Erythroblast (primary cell): ENCODE measurements at regions not wholly inside any gene's neighbourhood (a gene's known extent, or its start where the extent isn't known, plus 50 kb on each side); places are given as distances from the start of the nearest gene placed in this dataset.

ENCODE experiments used
- DNase-seq, 2 experiments: peaks; one replicate each; lab custom pipeline; 2025; lab: John Stamatoyannopoulos, UW
- GATA1 ChIP-seq: IDR thresholded peaks from 2 replicates; pipeline ENCODE4 v1.6.1; 2011; ENCODE audit warnings: low read depth, mild to moderate bottlenecking, control low read depth, low read length, moderate library complexity
- POLR2A ChIP-seq: IDR thresholded peaks from 2 replicates; pipeline ENCODE4 v1.6.1; 2011; ENCODE audit warnings: mild to moderate bottlenecking, low read length

DNA sequence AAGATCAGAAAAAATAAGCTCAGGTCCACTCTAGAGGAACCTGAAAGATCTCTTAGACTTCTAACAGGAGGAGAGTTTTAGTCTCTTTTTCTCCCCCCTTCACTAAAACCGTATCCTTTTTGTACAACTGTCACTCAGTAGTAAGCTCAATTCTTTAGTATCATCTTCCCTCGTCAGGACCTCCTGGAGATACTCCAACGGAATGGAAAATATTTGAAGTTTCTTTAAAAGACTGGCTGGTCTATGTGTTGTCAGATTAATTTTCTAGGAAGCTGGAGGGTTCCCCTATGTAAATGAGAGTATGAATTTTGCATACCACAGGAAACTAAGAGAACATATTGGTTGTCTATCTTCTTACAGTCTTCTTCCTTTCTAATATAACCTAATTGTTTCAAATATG, 747.7 kb upstream of the CBLB start:
- DNase-seq, result no peak
- TF ChIP-seq POLR2A, result no peak
- TF ChIP-seq GATA1, result no peak

DNA sequence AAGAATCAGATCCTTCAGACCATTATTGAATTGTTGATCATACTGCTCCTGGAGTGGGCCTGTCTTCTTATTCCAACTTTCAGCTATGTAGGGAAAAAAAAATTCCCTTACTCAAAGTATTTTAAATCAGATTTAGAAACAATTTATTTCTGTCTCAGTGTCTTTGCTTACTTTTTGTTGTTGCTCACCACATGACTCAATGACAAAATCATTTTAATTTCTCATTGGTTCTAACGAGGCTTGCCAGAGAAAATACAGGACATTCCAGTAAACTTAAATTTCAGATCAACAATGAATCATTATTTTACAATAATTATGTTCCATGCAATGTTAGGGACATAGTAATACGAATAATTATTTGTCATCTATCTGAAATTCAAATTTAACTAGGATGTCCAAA, 748.5 kb upstream of the CBLB start:
- TF ChIP-seq GATA1 (no peak), POLR2A (no peak)
- no peak for DNase-seq

DNA sequence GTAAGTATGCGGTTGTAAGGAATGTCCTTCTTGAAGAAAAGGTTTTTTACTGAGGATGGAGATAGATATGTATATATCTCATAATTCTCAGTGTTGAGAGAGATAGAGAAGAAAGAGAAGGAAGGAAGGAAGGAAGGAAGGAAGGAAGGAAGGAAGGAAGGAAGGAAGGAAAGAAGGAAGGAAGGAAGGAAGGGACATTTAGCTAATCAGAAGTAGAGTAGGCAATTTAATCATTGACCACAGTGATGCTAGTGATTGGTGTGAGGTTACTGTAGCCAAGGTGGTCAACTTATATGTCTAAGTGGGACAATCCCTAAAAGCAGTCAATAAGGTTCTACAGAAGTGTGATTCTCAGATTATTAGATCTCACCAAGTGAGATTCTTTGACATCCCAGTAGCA, 751.8 kb upstream of the CBLB start:
- TF ChIP-seq POLR2A (no peak), GATA1 (no peak)
- no peak for DNase-seq

DNA sequence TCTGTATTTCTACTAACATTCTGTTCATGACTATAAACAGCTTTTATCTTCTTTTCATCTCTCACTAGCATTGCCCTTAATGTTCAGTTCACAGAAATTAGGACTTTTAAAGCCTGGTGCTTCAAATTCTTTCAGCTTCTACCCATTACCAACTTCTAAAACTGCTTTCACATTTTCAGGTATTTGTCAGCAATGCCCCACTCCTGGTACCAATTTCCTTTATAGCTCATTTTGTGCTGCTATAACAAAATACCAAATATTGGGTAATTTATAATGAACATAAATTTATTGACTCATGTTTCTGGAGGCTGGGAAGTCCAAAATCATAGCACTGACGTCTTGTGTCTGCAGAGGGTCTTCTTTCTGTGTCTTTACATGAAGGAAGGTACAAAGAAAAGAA, 753.1 kb upstream of the CCDC54 start:
- DNase-seq, result no peak
- TF ChIP-seq POLR2A, result no peak
- no peak for TF ChIP-seq GATA1

DNA sequence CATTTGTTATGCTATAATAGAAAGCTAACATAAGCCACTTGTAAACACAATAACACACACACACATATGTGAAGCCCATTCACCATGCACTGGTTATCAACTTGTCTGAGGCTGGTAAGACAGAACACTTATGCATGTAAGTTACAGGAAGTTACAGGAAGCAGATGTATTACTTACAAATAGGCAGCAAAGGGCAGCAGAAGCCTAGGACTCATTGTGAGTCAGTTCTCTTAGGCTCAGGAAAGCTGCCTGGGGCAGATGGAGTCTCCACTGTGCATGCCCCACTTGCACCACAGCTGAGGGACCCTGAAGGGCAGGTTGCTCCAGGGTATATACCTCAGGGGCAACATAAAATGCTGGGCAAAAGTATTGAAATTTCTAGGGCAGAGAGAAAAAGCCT, 748.8 kb upstream of the CCDC54 start:
- no peak for DNase-seq
- TF ChIP-seq POLR2A, result no peak
- TF ChIP-seq GATA1, result no peak

DNA sequence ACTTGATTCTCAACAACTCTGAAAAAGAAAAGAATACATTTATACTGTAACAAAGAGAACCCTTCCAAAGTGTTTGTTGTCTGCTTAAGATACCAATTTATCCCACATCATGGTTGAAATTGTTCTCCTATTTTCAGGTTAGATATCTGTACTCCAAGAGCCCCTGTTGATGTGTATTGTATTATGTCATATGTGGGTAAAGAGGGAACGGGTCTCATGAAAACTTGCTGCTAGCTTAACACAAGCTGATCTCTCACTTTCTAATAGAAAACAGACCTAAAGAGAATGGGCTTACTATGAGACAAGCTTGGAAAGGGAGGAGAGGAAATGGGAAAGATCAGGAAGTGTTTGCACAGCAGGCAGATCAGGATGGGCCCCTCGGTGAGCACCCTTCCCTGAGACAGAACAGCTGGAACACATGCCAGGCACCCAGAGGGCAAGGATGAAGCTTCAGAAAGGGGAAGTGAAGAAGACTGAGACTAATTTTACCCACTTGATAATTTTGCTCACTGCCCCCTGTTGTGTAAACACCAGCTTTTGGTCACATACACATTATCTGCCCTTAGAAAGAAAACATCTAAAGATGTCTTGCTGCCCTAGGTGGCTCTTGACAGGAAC, 747.9 kb upstream of the CCDC54 start:
- no peak for DNase-seq
- TF ChIP-seq POLR2A (no peak), GATA1 (no peak)

DNA sequence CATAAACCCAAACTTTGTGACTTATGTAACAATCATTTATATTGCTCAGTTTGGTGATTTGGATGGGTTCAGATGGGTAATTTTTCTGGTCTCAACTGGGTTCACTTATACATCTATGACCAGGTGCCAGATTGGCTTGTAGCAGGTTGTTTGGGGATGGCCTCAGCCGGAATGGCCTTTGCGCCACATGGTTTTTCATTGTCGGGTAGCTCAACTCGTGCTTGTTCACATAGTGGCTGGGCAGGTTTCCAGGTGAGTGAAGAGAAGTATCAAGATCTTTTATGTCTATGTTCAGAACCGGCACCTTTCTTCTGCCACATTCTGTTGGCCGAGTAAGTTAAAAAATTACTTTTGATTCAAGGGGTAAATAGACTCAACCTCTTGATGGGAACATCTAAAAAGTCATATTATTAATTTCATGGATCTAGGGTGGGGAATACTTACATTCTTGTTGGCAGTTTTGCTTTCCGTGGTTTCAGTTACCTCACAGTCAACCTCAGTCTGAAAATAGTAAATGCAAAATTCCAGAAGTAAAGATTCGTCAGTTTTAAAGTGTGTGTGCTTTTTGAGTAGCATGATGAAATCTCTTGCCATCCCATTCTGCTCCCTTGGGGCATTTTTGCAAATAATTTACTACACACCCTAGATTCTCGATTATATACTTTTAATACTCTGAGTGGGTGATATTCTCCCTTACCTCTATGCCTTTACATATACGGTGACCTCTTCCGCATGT, 745.7 kb upstream of the CCDC54 start:
- TF ChIP-seq POLR2A (no peak), GATA1 (no peak)
- DNase-seq, result no peak

DNA sequence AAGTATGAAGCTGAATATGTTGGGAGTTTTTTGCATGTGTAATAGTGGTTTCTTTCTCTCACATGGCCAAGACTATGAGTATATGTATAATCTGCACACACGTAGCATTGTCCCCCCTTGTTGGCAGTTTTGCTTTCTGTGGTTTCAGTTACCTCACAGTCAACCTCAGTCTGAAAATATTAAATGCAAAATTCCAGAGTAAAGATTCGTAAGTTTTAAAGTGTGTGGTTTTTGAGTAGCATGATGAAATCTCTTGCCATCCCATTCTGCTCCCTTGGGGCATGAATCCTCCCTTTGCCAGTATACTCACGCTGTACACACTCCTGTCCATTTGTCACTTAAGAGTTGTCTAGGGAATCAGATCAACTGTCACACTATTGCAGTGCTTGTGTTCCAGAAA, 742.0 kb upstream of the CCDC54 start:
- TF ChIP-seq GATA1, result no peak
- TF ChIP-seq POLR2A, result no peak
- DNase-seq, result no peak

DNA sequence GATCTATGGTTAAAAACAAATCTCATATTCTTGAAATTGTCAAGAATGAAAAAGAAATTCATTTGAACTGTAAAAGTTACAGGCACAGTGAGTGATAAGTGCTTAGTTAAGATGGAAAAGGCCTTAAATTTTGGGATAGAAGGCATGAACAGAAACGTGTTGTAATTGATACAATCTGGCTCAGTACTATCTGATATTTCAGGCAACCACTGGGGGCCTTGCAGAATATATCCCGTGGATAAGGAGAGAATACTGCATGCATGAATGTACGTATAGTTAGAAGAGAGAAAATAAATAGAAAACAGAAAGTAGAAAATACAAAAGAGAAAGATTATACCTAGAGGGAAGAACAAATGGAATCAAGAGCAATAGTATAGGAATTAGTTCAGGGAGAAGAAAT, 741.4 kb upstream of the CCDC54 start:
- no peak for TF ChIP-seq GATA1
- TF ChIP-seq POLR2A, result no peak

DNA sequence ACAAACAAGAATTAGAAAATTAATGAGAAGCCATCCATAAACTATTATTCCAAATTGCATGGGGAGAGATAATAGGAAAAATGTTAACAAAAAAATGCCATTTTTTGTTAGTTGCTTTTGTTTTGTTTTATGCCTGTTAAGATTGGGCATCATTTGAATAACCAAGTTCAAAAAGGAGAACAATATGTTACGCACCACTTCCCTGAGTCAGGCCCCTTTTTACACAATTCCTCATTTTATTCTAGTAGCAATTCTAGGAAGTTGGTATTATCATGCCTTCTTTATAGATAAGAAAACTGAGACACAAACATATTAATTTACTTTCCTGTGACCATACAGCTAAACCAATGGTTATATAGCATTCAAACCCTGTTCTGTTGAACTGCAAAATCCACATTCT, 736.9 kb upstream of the CCDC54 start:
- DNase-seq, result no peak
- TF ChIP-seq GATA1, result no peak
- TF ChIP-seq POLR2A, result no peak

More for the DNA sequence above, 741.4 kb upstream of the CCDC54 start:
- no peak for DNase-seq

DNA sequence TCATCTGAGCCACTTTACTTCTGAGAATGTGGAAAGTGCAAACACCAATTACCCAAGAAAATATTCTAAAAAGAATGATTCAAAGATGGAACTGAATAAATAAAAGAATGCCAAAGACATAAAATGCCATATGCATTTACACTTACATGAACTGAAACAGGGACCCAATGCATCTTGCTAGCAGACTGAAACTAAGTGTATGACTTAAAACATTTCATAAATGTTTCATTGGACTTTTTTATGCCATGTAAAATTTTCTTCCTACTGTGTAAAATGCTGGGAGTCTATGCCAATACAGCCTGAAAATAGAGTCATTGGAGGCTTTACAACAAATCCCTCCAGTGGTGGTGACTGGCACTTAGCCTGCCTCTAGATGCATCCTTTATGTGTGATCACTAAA, 735.1 kb upstream of the CCDC54 start:
- no peak for DNase-seq
- TF ChIP-seq POLR2A, result no peak
- no peak for TF ChIP-seq GATA1

DNA sequence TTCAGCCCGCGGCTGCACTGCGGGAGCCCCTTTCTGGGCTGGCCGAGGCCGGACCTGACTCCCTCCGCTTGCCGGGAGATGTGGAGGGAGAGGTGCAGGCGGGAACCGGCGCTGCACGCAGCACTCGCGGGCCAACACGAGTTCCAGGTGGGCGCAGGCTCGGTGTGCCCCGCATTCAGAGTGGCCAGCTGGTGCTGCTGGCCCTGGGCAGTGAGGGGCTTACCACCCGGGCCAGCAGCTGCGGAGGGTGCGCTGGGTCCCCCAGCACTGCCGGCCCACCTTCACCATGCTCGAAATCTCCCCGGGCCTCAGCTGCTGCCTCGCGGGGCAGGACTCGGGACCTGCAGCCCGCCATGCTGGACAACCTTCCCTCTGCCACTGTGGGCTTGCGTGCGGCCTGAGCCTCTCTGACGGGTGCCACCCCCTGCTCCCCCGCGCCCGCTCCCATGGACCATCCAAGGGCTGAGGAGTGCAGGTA, 733.5 kb upstream of the CCDC54 start:
- DNase-seq, result no peak
- TF ChIP-seq POLR2A, result no peak
- no peak for TF ChIP-seq GATA1

DNA sequence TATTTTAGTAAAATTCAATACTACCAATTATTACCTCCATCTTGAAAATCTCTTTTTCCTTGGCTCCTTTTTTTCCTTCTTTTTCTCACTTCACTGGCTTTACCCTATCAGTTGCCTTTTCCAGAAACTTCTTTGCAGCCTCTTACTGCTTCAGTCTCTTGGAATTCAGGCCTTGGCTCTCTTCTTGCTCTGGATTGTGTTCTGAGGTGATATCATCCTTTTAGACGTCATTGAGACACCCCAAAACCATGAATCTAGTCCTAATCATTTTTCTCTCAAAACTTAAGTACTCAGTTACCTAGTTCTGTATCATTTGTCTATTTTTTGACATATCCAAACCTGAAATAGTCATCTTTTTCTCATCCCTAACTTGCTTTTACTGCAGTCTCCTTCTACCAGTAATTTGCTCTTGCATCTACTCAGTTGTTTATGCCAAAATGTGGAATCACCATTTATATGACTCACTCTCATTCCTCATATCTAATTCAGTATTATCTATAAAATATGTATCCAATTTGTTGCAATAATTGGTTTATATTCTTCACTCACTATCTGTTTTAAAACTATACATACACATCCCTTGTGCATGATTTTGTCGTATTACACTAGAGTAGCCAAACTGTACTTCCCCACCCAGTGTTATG, 703.2 kb upstream of the CCDC54 start:
- DNase-seq, result no peak
- TF ChIP-seq POLR2A, result no peak
- TF ChIP-seq GATA1, result no peak

DNA sequence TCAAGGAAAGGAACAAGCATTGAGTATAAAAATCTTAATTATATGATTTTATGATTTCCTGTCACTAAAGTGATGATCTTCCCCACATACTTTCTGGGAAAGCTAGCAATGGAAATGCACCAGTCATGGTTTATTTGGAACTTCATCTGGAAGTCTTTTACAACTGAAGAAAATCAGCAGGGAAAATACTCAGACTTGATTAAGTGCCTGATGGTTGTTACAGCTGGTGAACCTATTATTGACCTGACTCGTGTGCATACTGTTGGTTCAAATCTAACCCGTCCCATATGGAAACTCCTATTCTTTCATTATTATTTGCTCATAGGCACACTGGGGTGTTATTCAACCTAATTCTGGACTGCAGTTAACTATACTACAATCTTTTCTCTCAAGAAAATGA, 701.8 kb upstream of the CCDC54 start:
- TF ChIP-seq POLR2A, result no peak
- no peak for TF ChIP-seq GATA1

DNA sequence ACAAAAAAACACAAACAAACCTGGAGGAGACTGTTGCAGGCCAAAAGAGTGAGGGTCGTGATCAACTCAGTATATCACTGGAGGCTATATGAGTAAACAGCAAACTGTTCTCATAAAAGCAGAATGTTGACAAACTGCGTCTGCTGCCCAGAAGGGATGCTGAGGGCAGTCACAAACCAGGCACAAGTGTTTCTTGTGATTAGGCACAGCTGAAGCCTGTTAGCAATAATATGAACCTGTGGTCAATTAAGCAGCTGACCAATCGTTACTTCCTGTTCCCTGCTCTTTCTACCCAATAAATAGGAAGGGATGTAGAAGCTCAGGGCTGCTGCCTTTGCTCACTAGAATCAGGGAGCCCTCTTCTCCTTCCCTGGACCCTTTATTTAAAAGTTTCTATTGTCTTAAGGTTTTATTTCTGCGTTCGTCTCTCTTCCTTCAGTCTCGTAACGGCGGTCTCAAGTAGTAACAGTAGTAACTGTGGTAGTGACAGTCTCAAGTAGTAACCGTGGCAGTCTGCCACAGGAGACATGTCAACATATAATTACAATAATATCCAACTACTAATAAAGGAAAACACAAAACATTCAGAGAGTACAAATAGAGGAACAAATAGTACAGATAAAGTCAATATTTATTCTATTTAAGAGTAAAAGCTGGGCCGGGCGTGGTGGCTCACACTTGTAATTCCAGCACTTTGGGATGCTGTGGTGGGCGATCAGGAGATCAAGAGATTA, 698.4 kb upstream of the CCDC54 start:
- TF ChIP-seq POLR2A, result no peak
- TF ChIP-seq GATA1, result no peak
- no peak for DNase-seq

More for the DNA sequence above, 701.8 kb upstream of the CCDC54 start:
- no peak for DNase-seq
